ENCODE measurements at regions not wholly inside any gene's neighbourhood (a gene's known extent, or its start where the extent isn't known, plus 50 kb on each side); places are given as distances from the start of the nearest gene placed in this dataset.
"Not testable (repeated sequence)": the region's sequence is repeated elsewhere in the genome, so short reads cannot be mapped to it uniquely, and the experiment has no call there.

DNA sequence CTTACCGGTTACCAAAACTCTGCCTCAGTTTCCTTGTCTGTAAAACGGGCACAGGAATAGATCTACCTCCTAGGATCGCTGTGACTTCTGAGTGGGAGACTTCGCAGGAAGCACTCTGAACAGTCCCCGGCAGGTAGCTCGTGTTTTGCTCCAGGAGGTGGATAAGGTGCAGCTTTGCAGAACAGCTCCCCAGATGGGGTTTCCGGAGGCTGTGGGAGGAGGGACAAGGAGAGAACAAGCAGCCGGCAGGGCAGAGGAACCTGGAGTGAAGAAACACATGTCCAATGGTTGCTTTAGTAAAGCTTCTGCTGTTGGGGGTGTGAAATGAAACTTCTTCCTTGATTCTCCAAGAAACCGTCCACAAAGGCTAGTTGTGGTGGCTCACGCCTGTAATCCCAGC, 95.5 kb upstream of the TARDBP start:
- Histone ChIP-seq H3K4me3 (no peak overlapping the region), H3K36me3 (no peaks in the 10 kb centered on the region), H3K4me1 (no peaks in the 10 kb centered on the region), H3K27ac (no peak overlapping the region), H3K9me3 (no peaks in the 10 kb centered on the region), H3K27me3 (peaks cover 0 to 35% (median 0%) of the 10 kb centered on the region in 3 donors)
- WGBS, 5 donors = 79 to 90% (median 82%) methylated on average over 8 to 10 of the region's 10 CpGs
- DNase-seq = no peak
- TF ChIP-seq POLR2AphosphoS5 (IDR thresholded peaks at IDR 0.05) (no peak), POLR2A (IDR thresholded peaks at IDR 0.05) (no peak), EP300 (IDR thresholded peaks at IDR 0.05) (no peak)
- TF ChIP-seq, protein P1, sequence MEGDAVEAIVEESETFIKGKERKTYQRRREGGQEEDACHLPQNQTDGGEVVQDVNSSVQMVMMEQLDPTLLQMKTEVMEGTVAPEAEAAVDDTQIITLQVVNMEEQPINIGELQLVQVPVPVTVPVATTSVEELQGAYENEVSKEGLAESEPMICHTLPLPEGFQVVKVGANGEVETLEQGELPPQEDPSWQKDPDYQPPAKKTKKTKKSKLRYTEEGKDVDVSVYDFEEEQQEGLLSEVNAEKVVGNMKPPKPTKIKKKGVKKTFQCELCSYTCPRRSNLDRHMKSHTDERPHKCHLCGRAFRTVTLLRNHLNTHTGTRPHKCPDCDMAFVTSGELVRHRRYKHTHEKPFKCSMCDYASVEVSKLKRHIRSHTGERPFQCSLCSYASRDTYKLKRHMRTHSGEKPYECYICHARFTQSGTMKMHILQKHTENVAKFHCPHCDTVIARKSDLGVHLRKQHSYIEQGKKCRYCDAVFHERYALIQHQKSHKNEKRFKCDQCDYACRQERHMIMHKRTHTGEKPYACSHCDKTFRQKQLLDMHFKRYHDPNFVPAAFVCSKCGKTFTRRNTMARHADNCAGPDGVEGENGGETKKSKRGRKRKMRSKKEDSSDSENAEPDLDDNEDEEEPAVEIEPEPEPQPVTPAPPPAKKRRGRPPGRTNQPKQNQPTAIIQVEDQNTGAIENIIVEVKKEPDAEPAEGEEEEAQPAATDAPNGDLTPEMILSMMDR (IDR thresholded peaks at IDR 0.05) = no peak
- intact Hi-C loops (cut with DNase I; ENCODE audit: low total_unique reads) = no loop called here

DNA sequence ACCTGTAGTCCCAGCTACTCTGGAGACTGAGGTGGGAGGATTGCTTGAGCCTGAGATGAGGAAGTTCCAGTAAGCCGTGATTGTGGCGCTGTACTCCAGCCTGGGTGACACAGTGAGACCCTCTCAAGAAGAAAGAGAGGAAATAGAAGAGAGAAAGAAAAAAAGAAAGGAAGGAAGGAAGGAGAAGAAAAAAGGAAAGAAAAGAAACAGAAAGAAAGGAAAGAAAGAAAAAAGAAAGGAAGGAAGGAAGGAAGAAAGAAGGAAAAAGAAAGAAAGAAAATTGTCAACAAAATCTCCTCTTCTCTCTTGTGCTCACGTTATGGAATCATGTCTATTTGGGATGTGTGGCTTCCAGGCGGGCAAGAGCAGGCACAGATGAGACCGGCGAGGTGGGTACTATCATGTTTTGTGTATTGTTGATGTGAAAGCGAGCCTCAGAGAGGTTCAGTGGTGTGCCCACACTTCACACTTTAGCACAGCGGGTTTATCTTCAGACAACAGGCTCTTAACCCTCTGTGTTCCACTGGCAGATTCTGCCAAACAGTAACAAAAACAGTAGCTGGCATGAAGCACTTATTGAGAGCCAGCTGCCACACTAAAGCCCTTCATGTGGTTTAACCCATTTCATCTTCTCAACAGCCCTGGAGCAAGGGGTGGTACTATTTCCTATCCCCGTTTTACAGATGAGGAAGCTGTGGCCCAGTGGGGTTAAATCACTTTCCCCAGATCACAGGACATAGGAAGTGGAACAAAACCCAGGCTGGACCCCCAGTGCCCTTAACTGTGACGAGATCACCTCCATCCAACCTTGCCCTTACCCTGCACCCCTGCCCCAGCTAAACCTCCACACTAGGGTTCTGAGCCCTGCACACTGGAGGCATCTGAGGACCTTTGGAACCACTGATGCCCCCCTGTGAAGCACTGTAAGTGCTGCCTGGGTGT, 94.7 kb upstream of the TARDBP start:
- Histone ChIP-seq H3K36me3 (no peaks in the 10 kb centered on the region), H3K9me3 (no peaks in the 10 kb centered on the region), H3K27ac (no peak overlapping the region), H3K4me1 (no peaks in the 10 kb centered on the region), H3K27me3 (peaks cover 0 to 35% (median 0%) of the 10 kb centered on the region in 3 donors), H3K4me3 (no peak overlapping the region)
- intact Hi-C loops (cut with DNase I; ENCODE audit: low total_unique reads) = no loop called here
- WGBS, 5 donors = 51 to 61% (median 56%) methylated on average over 10 of the region's 10 CpGs
- DNase-seq = no peak
- TF ChIP-seq POLR2A (IDR thresholded peaks at IDR 0.05) (no peak), POLR2AphosphoS5 (IDR thresholded peaks at IDR 0.05) (no peak), EP300 (IDR thresholded peaks at IDR 0.05) (no peak)
- TF ChIP-seq, protein P1 (IDR thresholded peaks at IDR 0.05) = no peak

DNA sequence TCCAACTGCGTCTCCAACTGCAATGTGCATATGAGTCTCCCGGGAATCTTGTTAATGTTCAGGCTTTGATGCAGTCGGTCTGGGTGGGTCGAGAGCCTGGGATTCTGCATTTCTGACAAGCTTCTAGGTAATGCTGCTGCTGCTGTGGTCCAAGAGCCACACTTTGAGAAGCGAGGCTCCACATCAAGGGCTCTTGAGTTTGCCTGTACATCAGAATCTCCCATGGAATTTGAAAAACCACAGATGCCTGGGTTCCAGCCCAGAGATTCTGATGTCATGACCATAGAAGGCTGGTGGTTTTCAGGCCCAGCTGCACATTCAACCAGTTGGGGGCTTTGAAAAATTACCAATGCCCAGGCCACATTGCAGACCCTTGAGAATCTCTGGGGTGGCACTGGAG, 93.9 kb upstream of the TARDBP start:
- no peak for DNase-seq
- no peaks in the 10 kb centered on the region for H3K36me3 ChIP-seq
- peaks cover 0 to 35% (median 0%) of the 10 kb centered on the region in 3 donors for H3K27me3 ChIP-seq
- no peak overlapping the region for H3K27ac ChIP-seq
- WGBS, 5 donors = 54 to 78% (median 74%) methylated on average over 5 of the region's 5 CpGs
- no peaks in the 10 kb centered on the region for H3K4me1 ChIP-seq
- H3K9me3 ChIP-seq = no peaks in the 10 kb centered on the region
- TF ChIP-seq, protein P1 (IDR thresholded peaks at IDR 0.05) = no peak
- no peak for TF ChIP-seq EP300 (IDR thresholded peaks at IDR 0.05)
- no peak for TF ChIP-seq POLR2A (IDR thresholded peaks at IDR 0.05)
- TF ChIP-seq POLR2AphosphoS5 (IDR thresholded peaks at IDR 0.05) = no peak
- intact Hi-C loops (cut with DNase I; ENCODE audit: low total_unique reads) = no loop called here
- H3K4me3 ChIP-seq = no peak overlapping the region

DNA sequence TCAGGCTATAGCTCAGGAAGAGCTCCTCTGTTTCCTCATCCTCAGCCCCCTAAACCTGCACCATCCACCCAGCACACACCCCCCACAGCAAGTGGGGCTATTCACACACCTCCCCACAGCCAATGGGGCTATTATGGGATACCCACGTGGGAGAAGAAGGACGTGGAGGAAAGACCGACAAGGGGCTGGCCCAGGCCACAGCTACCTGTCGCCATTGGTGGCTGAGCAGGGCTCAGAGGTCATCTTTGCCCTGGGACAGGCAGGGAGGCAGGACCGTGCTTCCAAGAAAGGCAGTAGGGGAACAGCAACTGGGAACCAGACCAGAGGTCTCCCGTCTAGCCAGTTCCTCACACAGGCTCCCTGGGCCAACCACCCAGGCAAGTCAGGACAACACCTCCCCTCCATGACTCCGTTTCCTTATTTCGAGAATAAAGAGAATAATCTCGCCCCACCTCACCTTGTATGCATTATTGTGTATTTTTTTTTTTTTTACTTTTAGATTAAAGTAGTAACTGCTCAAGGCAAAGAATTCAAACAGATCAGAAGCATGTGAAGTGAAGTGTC, 92.3 kb upstream of the TARDBP start:
- 43 to 71% (median 59%) methylated on average over 6 to 9 of the region's 9 CpGs for WGBS, 5 donors
- intact Hi-C loops (cut with DNase I; ENCODE audit: low total_unique reads) = no loop called here
- H3K4me3 ChIP-seq = no peak overlapping the region
- H3K27me3 ChIP-seq = peaks cover 0 to 29% (median 0%) of the 10 kb centered on the region in 3 donors
- H3K4me1 ChIP-seq = no peaks in the 10 kb centered on the region
- no peaks in the 10 kb centered on the region for H3K9me3 ChIP-seq
- no peak for DNase-seq
- TF ChIP-seq POLR2A (IDR thresholded peaks at IDR 0.05) = no peak
- TF ChIP-seq, protein P1 (IDR thresholded peaks at IDR 0.05) = no peak
- TF ChIP-seq EP300 (IDR thresholded peaks at IDR 0.05) = no peak
- TF ChIP-seq POLR2AphosphoS5 (IDR thresholded peaks at IDR 0.05) = no peak
- H3K36me3 ChIP-seq = no peaks in the 10 kb centered on the region
- no peak overlapping the region for H3K27ac ChIP-seq

DNA sequence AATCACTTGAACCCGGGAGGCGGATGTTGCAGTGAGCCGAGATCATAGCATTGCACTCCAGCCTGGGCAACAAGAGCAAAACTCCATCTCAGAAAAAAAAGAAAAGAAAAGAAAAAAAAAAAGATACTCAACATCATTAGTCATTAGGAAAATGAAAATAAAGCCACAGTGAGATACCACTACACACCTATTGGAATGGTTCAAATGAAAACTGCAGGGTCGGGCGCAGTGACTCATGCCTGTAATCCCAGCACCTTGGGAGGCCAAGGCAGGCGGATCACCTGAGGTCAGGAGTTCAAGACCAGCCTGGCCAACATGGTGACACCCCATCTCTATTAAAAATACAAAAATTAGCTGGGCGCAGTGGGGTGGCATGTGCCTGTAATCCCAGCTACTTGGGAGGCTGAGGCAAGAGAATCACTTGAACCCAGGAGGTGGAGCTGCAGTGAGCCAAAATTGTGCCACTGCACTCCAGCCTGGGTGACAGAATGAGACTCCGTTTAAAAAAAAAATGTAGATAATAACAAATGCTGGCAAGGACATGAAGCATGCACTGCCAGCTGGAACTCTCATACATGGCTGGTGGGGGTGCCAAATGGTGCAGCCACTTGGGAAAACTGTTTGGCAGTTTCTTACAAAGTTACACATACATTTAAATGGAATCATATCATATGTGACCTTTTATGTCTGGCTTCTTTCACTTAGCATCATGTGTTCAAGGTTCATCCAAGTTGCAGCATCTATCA, 90.0 kb upstream of the TARDBP start:
- H3K27ac ChIP-seq; H3K36me3 ChIP-seq; H3K4me3 ChIP-seq; H3K9me3 ChIP-seq; H3K4me1 ChIP-seq; intact Hi-C loops (cut with DNase I; ENCODE audit: low total_unique reads); DNase-seq: not testable (repeated sequence)
- peaks cover 0 to 20% (median 0%) of the 10 kb centered on the region in 3 donors for H3K27me3 ChIP-seq
- WGBS, 5 donors = 71 to 81% (median 78%) methylated on average over 8 of the region's 8 CpGs
